Liver (tissue), 8 donors: ENCODE measurements at regions not wholly inside any gene's neighbourhood (a gene's known extent, or its start where the extent isn't known, plus 50 kb on each side); places are given as distances from the start of the nearest gene placed in this dataset.

Experiments
- DNase-seq: peaks from one replicate; pipeline ENCODE4 v3.0.0-alpha.2; 2017; ENCODE audit warnings: low spot score
- H3K27ac ChIP-seq, 2 donors: one replicate each; pipeline ENCODE4 v1.7.0; 2013; ENCODE audit warnings: inconsistent platforms in 2 of 2, low read length in 2 of 2, control low read depth in 1 of 2, low read depth in 1 of 2, mild to moderate bottlenecking in 1 of 2
- H3K27me3 ChIP-seq, 4 donors: one replicate each; pipeline versions ENCODE4 v1.6.1 to v1.7.0; 2013; ENCODE audit warnings: low read length in 3 of 4, inconsistent platforms in 1 of 4, mild to moderate bottlenecking in 1 of 4, moderate library complexity in 1 of 4; ENCODE audit not compliant: control insufficient read depth in 4 of 4, insufficient read depth in 4 of 4
- H3K36me3 ChIP-seq, 4 donors: one replicate each; pipeline versions ENCODE4 v1.6.1 to v1.7.0; 2013; ENCODE audit warnings: low read length in 3 of 4, mild to moderate bottlenecking in 3 of 4, low read depth in 1 of 4, moderate library complexity in 1 of 4; ENCODE audit not compliant: control insufficient read depth in 4 of 4, insufficient read depth in 3 of 4
- H3K4me1 ChIP-seq, 4 donors: one replicate each; pipeline versions ENCODE4 v1.6.1 to v1.7.0; 2013; ENCODE audit warnings: low read length in 3 of 4, mild to moderate bottlenecking in 3 of 4, moderate library complexity in 1 of 4; ENCODE audit not compliant: control insufficient read depth in 4 of 4, insufficient read depth in 4 of 4
- H3K4me3 ChIP-seq, 3 donors: one replicate each; pipeline versions ENCODE4 v1.6.1 to v1.7.0; 2013; ENCODE audit warnings: low read length in 3 of 3, control low read depth in 1 of 3, low read depth in 1 of 3, mild to moderate bottlenecking in 1 of 3
- H3K9ac ChIP-seq, 2 donors: one replicate each; pipeline ENCODE4 v1.7.0; 2013; ENCODE audit warnings: low read length in 2 of 2, mild to moderate bottlenecking in 2 of 2, moderate library complexity in 2 of 2, control low read depth in 1 of 2, low read depth in 1 of 2
- H3K9me3 ChIP-seq, 4 donors: one replicate each; pipeline versions ENCODE4 v1.6.1 to v1.7.0; 2013; ENCODE audit warnings: low read length in 3 of 4; ENCODE audit not compliant: control insufficient read depth in 4 of 4
- ATF3 ChIP-seq: IDR thresholded peaks from 2 replicates; pipeline ENCODE4 v1.6.1; 2016; ENCODE audit warnings: antibody characterized with exemption
- EGR1 ChIP-seq, 2 donors: IDR thresholded peaks; 2 replicates each; pipeline ENCODE4 v1.6.1; 2016 to 2018; ENCODE audit warnings: antibody characterized with exemption in 2 of 2, low read depth in 2 of 2
- FOXA1 ChIP-seq: IDR thresholded peaks from 2 replicates; pipeline ENCODE4 v1.6.1; 2016; ENCODE audit warnings: antibody characterized with exemption
- FOXA2 ChIP-seq: IDR thresholded peaks from 2 replicates; pipeline ENCODE4 v1.6.1; 2016; ENCODE audit warnings: antibody characterized with exemption
- GABPA ChIP-seq, 2 donors: IDR thresholded peaks in 1 of 2; conservative IDR thresholded peaks in 1 of 2; 2 replicates each; pipeline ENCODE4 v1.6.1; 2016; ENCODE audit warnings: antibody characterized with exemption in 2 of 2, mild to moderate bottlenecking in 1 of 2, moderate library complexity in 1 of 2
- HNF4A ChIP-seq, 2 donors: conservative IDR thresholded peaks; 2 replicates each; pipeline ENCODE4 v1.6.1; 2016; ENCODE audit warnings: antibody characterized with exemption in 2 of 2, mild to moderate bottlenecking in 2 of 2
- HNF4G ChIP-seq: IDR thresholded peaks from 2 replicates; pipeline ENCODE4 v1.6.1; 2016; ENCODE audit warnings: antibody characterized with exemption
- JUND ChIP-seq, 2 donors: IDR thresholded peaks; 2 replicates each; pipeline ENCODE4 v1.6.1; 2016; ENCODE audit warnings: antibody characterized with exemption in 2 of 2
- NR2F2 ChIP-seq: IDR thresholded peaks from 2 replicates; pipeline ENCODE4 v1.6.1; 2016; ENCODE audit warnings: antibody characterized with exemption
- RAD21 ChIP-seq, 2 donors: IDR thresholded peaks; 2 replicates each; pipeline ENCODE4 v1.6.1; 2016; ENCODE audit warnings: antibody characterized with exemption in 2 of 2, mild to moderate bottlenecking in 2 of 2
- RXRA ChIP-seq, 2 donors: IDR thresholded peaks; 2 replicates each; pipeline ENCODE4 v1.6.1; 2017 to 2018; ENCODE audit warnings: antibody characterized with exemption in 2 of 2, mild to moderate bottlenecking in 1 of 2
- SP1 ChIP-seq: IDR thresholded peaks from 2 replicates; pipeline ENCODE4 v1.6.1; 2018; ENCODE audit warnings: antibody characterized with exemption, mild to moderate bottlenecking
- TAF1 ChIP-seq: conservative IDR thresholded peaks from 2 replicates; pipeline ENCODE4 v1.6.1; 2016; ENCODE audit warnings: antibody characterized with exemption, mild to moderate bottlenecking
- YY1 ChIP-seq: IDR thresholded peaks from 2 replicates; pipeline ENCODE4 v1.6.1; 2016; ENCODE audit warnings: antibody characterized with exemption, mild to moderate bottlenecking
- WGBS: extraction: QIAGEN DNeasy Blood & Tissue Kit; methylation state at CpG from one replicate; pipeline ENCODE4 v1.1.7; 2013; 5-methylcytosine and 5-hydroxymethylcytosine counted together
- TF ChIP-seq, protein P1 (sequence below): IDR thresholded peaks from 2 replicates; pipeline ENCODE4 v1.6.1; 2016; ENCODE audit warnings: antibody characterized with exemption
- TF ChIP-seq, protein P2 (sequence below): IDR thresholded peaks from 2 replicates; pipeline ENCODE4 v1.6.1; 2016; ENCODE audit warnings: antibody characterized with exemption, mild to moderate bottlenecking
- TF ChIP-seq, protein P3 (sequence below): fragments of 150-350 bp; IDR thresholded peaks from 2 replicates; pipeline ENCODE4 v1.5.1; 2017; ENCODE audit warnings: improper control_type of control experiment, low read depth, low read length; ENCODE audit not compliant: missing input control
- TF ChIP-seq, protein P4 (sequence below): IDR thresholded peaks from 2 replicates; pipeline ENCODE4 v1.6.1; 2016; ENCODE audit warnings: antibody characterized with exemption
- donor health status: healthy.
- donor health status: healthy.
- donor health status: healthy.
- donor health status: healthy.
- donor health status: healthy.

- Histone ChIP-seq H3K27ac (no peak overlapping the region), H3K27me3 (no peaks in the 10 kb centered on the region), H3K4me3 (no peak overlapping the region), H3K9me3 (peaks cover 0 to 3% (median 2%) of the 10 kb centered on the region in 4 donors), H3K9ac (no peak overlapping the region), H3K4me1 (no peaks in the 10 kb centered on the region), H3K36me3 (no peaks in the 10 kb centered on the region)
- WGBS: 82% methylated on average over 2 of the region's 2 CpGs
- no peak for TF ChIP-seq HNF4G
- no peak for TF ChIP-seq RXRA (IDR thresholded peaks at IDR 0.05)
- TF ChIP-seq, protein P1, sequence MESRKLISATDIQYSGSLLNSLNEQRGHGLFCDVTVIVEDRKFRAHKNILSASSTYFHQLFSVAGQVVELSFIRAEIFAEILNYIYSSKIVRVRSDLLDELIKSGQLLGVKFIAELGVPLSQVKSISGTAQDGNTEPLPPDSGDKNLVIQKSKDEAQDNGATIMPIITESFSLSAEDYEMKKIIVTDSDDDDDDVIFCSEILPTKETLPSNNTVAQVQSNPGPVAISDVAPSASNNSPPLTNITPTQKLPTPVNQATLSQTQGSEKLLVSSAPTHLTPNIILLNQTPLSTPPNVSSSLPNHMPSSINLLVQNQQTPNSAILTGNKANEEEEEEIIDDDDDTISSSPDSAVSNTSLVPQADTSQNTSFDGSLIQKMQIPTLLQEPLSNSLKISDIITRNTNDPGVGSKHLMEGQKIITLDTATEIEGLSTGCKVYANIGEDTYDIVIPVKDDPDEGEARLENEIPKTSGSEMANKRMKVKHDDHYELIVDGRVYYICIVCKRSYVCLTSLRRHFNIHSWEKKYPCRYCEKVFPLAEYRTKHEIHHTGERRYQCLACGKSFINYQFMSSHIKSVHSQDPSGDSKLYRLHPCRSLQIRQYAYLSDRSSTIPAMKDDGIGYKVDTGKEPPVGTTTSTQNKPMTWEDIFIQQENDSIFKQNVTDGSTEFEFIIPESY: no peak
- TF ChIP-seq ATF3: no peak
- TF ChIP-seq JUND (IDR thresholded peaks at IDR 0.05): no peak
- no peak for TF ChIP-seq HNF4A (conservative IDR thresholded peaks at IDR 0.05)
- no peak for TF ChIP-seq EGR1 (IDR thresholded peaks at IDR 0.05; ENCODE audit: low read depth in 2 of 2)
- TF ChIP-seq, protein P2, sequence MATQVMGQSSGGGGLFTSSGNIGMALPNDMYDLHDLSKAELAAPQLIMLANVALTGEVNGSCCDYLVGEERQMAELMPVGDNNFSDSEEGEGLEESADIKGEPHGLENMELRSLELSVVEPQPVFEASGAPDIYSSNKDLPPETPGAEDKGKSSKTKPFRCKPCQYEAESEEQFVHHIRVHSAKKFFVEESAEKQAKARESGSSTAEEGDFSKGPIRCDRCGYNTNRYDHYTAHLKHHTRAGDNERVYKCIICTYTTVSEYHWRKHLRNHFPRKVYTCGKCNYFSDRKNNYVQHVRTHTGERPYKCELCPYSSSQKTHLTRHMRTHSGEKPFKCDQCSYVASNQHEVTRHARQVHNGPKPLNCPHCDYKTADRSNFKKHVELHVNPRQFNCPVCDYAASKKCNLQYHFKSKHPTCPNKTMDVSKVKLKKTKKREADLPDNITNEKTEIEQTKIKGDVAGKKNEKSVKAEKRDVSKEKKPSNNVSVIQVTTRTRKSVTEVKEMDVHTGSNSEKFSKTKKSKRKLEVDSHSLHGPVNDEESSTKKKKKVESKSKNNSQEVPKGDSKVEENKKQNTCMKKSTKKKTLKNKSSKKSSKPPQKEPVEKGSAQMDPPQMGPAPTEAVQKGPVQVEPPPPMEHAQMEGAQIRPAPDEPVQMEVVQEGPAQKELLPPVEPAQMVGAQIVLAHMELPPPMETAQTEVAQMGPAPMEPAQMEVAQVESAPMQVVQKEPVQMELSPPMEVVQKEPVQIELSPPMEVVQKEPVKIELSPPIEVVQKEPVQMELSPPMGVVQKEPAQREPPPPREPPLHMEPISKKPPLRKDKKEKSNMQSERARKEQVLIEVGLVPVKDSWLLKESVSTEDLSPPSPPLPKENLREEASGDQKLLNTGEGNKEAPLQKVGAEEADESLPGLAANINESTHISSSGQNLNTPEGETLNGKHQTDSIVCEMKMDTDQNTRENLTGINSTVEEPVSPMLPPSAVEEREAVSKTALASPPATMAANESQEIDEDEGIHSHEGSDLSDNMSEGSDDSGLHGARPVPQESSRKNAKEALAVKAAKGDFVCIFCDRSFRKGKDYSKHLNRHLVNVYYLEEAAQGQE: no peak
- no peak for TF ChIP-seq TAF1
- no peak for TF ChIP-seq RAD21 (IDR thresholded peaks at IDR 0.05)
- no peak for TF ChIP-seq YY1
- no peak for TF ChIP-seq FOXA1
- no peak for TF ChIP-seq GABPA (IDR thresholded peaks at IDR 0.05 in 1 of 2, conservative IDR thresholded peaks at IDR 0.05 in 1 of 2)
- TF ChIP-seq, protein P3, sequence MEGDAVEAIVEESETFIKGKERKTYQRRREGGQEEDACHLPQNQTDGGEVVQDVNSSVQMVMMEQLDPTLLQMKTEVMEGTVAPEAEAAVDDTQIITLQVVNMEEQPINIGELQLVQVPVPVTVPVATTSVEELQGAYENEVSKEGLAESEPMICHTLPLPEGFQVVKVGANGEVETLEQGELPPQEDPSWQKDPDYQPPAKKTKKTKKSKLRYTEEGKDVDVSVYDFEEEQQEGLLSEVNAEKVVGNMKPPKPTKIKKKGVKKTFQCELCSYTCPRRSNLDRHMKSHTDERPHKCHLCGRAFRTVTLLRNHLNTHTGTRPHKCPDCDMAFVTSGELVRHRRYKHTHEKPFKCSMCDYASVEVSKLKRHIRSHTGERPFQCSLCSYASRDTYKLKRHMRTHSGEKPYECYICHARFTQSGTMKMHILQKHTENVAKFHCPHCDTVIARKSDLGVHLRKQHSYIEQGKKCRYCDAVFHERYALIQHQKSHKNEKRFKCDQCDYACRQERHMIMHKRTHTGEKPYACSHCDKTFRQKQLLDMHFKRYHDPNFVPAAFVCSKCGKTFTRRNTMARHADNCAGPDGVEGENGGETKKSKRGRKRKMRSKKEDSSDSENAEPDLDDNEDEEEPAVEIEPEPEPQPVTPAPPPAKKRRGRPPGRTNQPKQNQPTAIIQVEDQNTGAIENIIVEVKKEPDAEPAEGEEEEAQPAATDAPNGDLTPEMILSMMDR: no peak
- TF ChIP-seq NR2F2: no peak
- no peak for TF ChIP-seq SP1
- TF ChIP-seq, protein P4, sequence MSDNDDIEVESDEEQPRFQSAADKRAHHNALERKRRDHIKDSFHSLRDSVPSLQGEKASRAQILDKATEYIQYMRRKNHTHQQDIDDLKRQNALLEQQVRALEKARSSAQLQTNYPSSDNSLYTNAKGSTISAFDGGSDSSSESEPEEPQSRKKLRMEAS: no peak
- TF ChIP-seq FOXA2: no peak
- no peak for DNase-seq
These were observed 119.5 kb downstream of the RAD51AP2 start for GRCh38 chr2:17398770-17399169.

GRCh38 chr2:17388798-17389197 lies 129.4 kb downstream of the RAD51AP2 start:
- TF ChIP-seq TAF1 (no peak), FOXA1 (no peak), EGR1 (IDR thresholded peaks at IDR 0.05; ENCODE audit: low read depth in 2 of 2) (no peak)
- Histone ChIP-seq H3K4me1 (no peaks in the 10 kb centered on the region), H3K9ac (no peak overlapping the region), H3K36me3 (no peaks in the 10 kb centered on the region), H3K27me3 (no peaks in the 10 kb centered on the region), H3K27ac (no peak overlapping the region), H3K4me3 (no peak overlapping the region), H3K9me3 (no peaks in the 10 kb centered on the region)
- no peak for DNase-seq
